GM12878 (cell line): ENCODE measurements at regions not wholly inside any gene's neighbourhood (a gene's known extent, or its start where the extent isn't known, plus 50 kb on each side); places are given as distances from the start of the nearest gene placed in this dataset.
"Not testable (repeated sequence)": the region's sequence is repeated elsewhere in the genome, so short reads cannot be mapped to it uniquely, and the experiment has no call there.

Source experiments
- ATAC-seq: fragments of 200-7000 bp; cut with Tn5 transposase; 3 replicates; pipeline ENCODE4 v1.9.1; 2020; ENCODE audit warnings: mild to moderate bottlenecking, moderate library complexity
- BruUV-seq: library from RNA; stranded (reverse); fragments of 400-500 nt; replicated peaks from 2 replicates; lab custom pipeline; 2021; lab: Mats Ljungman, UMichigan
- CTCF ChIA-PET: fragments of 300-600 bp; sonication (Branson Sonifier 250); formaldehyde crosslinking; extraction: SDS; loops from one replicate; lab custom pipeline; 2021; ENCODE audit warnings: inconsistent platforms; lab: Yijun Ruan, JAX
- POLR2A ChIA-PET: fragments of 350-600 bp; formaldehyde crosslinking; extraction: SDS; loops from one replicate; lab custom pipeline; 2021; ENCODE audit warnings: inconsistent platforms; lab: Charles Lee
- RAD21 ChIA-PET: fragments of 300-600 bp; sonication (Branson Sonifier 250); formaldehyde crosslinking; loops from one replicate; lab custom pipeline; 2023; ENCODE audit warnings: antibody characterized with exemption; ENCODE audit not compliant: unreplicated experiment; lab: Charles Lee
- SMC1A ChIA-PET: fragments of 300-600 bp; sonication (Branson Sonifier 250); formaldehyde crosslinking; loops from one replicate; lab custom pipeline; 2023; ENCODE audit not compliant: unreplicated experiment, uncharacterized antibody; lab: Charles Lee
- DNase-seq: peaks from one replicate; pipeline ENCODE4 v3.0.0-alpha.2; 2011; ENCODE audit warnings: low read depth, low spot score
- FAIRE-seq: peaks from 3 replicates; lab custom pipeline; 2011; peaks lifted over from hg19 to GRCh38; lab: Jason Lieb, UNC
- H2AFZ ChIP-seq: 2 replicates; pipeline ENCODE4 v1.6.0; 2011; ENCODE audit warnings: low read depth, low read length, control low read depth; ENCODE audit not compliant: control insufficient read depth
- H3K27ac ChIP-seq: 2 replicates; pipeline ENCODE4 v1.5.1; 2011; ENCODE audit warnings: control low read depth; ENCODE audit not compliant: control insufficient read depth, insufficient read depth
- H3K27me3 ChIP-seq, 2 experiments: replicated peaks in 1 of 2; 2 replicates each; pipeline versions ENCODE4 v1.6.0 to v1.6.1; 2011; ENCODE audit warnings: low read length in 1 of 2; ENCODE audit not compliant: control insufficient read depth in 2 of 2, insufficient read depth in 2 of 2
- H3K36me3 ChIP-seq, 2 experiments: 2 replicates each; pipeline ENCODE4 v1.5.1; 2011; ENCODE audit warnings: low read length in 1 of 2; ENCODE audit not compliant: control insufficient read depth in 2 of 2, insufficient read depth in 2 of 2
- H3K4me1 ChIP-seq: 2 replicates; pipeline ENCODE4 v1.6.1; 2011; ENCODE audit warnings: mild to moderate bottlenecking, low read length, moderate library complexity, mixed read lengths; ENCODE audit not compliant: control insufficient read depth, insufficient read depth
- H3K4me2 ChIP-seq: 2 replicates; pipeline ENCODE4 v1.6.0; 2011; ENCODE audit warnings: control low read depth; ENCODE audit not compliant: control insufficient read depth, insufficient read depth
- H3K4me3 ChIP-seq: fragments of 200-600 bp; sonication (generic); 2 replicates; pipeline ENCODE4 v1.5.1; 2016
- H3K79me2 ChIP-seq: 2 replicates; pipeline ENCODE4 v1.6.0; 2011; ENCODE audit warnings: low read length; ENCODE audit not compliant: control insufficient read depth, insufficient read depth
- H3K9ac ChIP-seq: 2 replicates; pipeline ENCODE4 v1.8.0; 2011; ENCODE audit warnings: low read length, control low read depth, mixed read lengths; ENCODE audit not compliant: control insufficient read depth, insufficient read depth
- H3K9me3 ChIP-seq: replicated peaks from 3 replicates; pipeline ENCODE4 v1.5.1; 2011; ENCODE audit warnings: mild to moderate bottlenecking, low read length; ENCODE audit not compliant: control insufficient read depth, insufficient read depth
- H4K20me1 ChIP-seq: 2 replicates; pipeline ENCODE4 v1.6.0; 2011; ENCODE audit not compliant: control insufficient read depth, insufficient read depth
- WGBS: methylation state at CpG from one replicate; pipeline ENCODE4 v1.1.6; 2016; ENCODE audit warnings: low lambda C conversion rate; ENCODE audit not compliant: insufficient replicate concordance, insufficient coverage; ENCODE audit errors: missing lambda C conversion rate; 5-methylcytosine and 5-hydroxymethylcytosine counted together
- in situ Hi-C: fragments of 300-500 bp; cut with MboI; formaldehyde crosslinking; loops from 9 replicates; pipeline ENCODE4 v1.14.3; 2018; ENCODE audit warnings: mixed read lengths
- intact Hi-C: fragments of 100-400 bp; cut with micrococcal nuclease; formaldehyde crosslinking; loops from one replicate; pipeline ENCODE4 v1.14.2; 2022; ENCODE audit not compliant: unreplicated experiment

DNA sequence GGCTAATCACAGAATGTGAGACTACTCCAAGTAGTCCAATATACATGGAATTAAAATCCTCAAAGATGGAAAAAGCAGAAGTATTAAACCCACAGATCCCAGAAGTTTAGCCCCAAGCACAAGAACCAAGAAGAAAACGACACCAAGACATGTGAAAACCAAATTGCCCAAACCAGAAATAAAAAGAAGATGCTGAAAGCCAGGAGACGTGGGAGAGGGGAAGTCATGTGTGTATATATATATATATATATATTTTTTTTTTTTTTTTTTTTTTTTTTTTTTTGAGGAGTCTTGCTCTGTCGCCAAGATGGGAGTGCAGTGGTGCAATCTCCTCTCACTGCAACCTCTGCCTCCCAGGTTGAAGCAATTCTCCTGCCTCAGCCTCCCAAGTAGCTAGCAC, 376.9 kb upstream of the FRG1 start:
- POLR2A ChIA-PET, H4K20me1 ChIP-seq, H3K9me3 ChIP-seq, H3K36me3 ChIP-seq, CTCF ChIA-PET, RAD21 ChIA-PET, DNase-seq, in situ Hi-C loops, H3K4me1 ChIP-seq, BruUV-seq, H3K4me2 ChIP-seq, H3K27me3 ChIP-seq, H3K27ac ChIP-seq, intact Hi-C loops, FAIRE-seq, SMC1A ChIA-PET, H3K9ac ChIP-seq, H2AFZ ChIP-seq, H3K79me2 ChIP-seq, H3K4me3 ChIP-seq, ATAC-seq: not testable (repeated sequence)
- 0% methylated on average over 1 of the region's 3 CpGs for WGBS

DNA sequence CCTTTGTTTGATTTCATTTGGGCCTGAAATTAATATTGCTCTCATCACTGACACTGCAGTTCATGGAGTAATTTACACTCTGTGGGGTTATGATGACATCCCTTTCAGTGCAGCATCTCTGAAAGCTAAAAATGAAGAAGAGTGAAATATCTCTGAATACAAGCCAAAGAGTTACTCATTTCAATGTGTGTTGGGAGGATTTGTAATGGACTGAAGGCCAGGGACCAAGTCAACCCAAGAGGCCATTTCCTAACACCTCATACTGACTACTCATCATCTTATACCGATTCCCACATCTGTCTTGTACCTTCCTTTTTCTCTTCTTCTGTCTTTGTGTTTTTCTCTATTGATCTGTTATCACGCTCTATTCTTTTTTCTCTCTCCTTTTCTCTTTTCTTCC, 374.4 kb upstream of the FRG1 start:
- intact Hi-C loops, in situ Hi-C loops, H3K9ac ChIP-seq, SMC1A ChIA-PET, H3K79me2 ChIP-seq, H3K4me2 ChIP-seq, BruUV-seq, CTCF ChIA-PET, ATAC-seq, H4K20me1 ChIP-seq, DNase-seq, H3K36me3 ChIP-seq, H3K4me1 ChIP-seq, FAIRE-seq, H3K4me3 ChIP-seq, H3K27ac ChIP-seq, POLR2A ChIA-PET, H3K9me3 ChIP-seq, H3K27me3 ChIP-seq, H2AFZ ChIP-seq, RAD21 ChIA-PET: not testable (repeated sequence)
- 25% methylated on average over 2 of the region's 2 CpGs for WGBS

DNA sequence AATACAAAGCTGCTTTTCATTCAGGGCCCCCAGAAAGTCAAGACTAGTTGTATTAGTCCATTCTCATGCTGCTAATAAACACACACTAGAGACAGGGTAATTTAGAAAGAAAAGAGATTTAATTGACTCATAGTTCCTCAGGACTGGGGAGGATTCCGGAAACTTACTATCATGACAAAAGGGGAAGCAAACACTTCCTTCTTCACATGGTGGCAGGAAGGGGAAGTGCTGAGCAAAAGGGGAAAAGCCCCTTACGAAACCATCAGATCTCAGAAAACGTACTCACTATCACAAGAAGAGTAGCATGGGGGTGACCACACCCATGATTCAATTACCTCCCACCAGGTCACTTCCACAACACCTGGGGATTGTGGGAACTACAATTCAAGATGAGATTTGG, 373.8 kb upstream of the FRG1 start:
- SMC1A ChIA-PET, BruUV-seq, H3K4me2 ChIP-seq, in situ Hi-C loops, FAIRE-seq, H3K9ac ChIP-seq, ATAC-seq, H3K27ac ChIP-seq, intact Hi-C loops, H3K27me3 ChIP-seq, H2AFZ ChIP-seq, RAD21 ChIA-PET, H3K36me3 ChIP-seq, H3K9me3 ChIP-seq, H4K20me1 ChIP-seq, DNase-seq, POLR2A ChIA-PET, H3K79me2 ChIP-seq, CTCF ChIA-PET, H3K4me3 ChIP-seq, H3K4me1 ChIP-seq: not testable (repeated sequence)
- 13% methylated on average over 3 of the region's 3 CpGs for WGBS

DNA sequence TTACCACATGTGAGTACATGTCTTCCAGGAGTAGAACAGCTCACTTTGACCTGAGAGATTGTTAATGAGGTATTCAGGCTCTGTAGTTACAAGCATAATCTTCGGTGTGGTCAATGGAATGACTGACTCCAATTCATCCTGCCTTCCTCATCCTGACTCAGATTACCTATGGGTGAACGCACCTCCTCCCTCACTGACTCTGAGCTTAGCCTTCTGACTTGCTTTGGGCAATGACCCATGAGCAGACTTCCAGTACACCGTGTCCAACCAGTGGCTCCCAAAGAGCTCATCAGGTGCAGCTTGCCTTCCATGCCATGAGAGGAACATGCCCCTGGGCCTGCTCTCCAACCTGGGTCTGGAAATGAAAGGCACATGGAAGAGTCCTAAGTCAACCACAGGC, 361.0 kb upstream of the FRG1 start:
- ATAC-seq, CTCF ChIA-PET, H3K27ac ChIP-seq, H3K9me3 ChIP-seq, H3K4me2 ChIP-seq, intact Hi-C loops, H3K4me3 ChIP-seq, POLR2A ChIA-PET, H3K9ac ChIP-seq, H3K36me3 ChIP-seq, H3K27me3 ChIP-seq, H3K4me1 ChIP-seq, BruUV-seq, SMC1A ChIA-PET, in situ Hi-C loops, H3K79me2 ChIP-seq, FAIRE-seq, DNase-seq, RAD21 ChIA-PET, H4K20me1 ChIP-seq, H2AFZ ChIP-seq: not testable (repeated sequence)
- 0% methylated on average over 3 of the region's 3 CpGs for WGBS
